GM23338 (cell line): ENCODE measurements at regions not wholly inside any gene's neighbourhood (a gene's known extent, or its start where the extent isn't known, plus 50 kb on each side); places are given as distances from the start of the nearest gene placed in this dataset.

ENCODE experiments used
- ATAC-seq: fragments of 200-7000 bp; cut with Tn5 transposase; 3 replicates; pipeline ENCODE4 v1.9.1; 2020
- DNase-seq: peaks from one replicate; pipeline ENCODE4 v3.0.0-alpha.2; 2015; ENCODE audit warnings: low spot score
- H2AFZ ChIP-seq: fragments of 200-600 bp; sonication (generic); 2 replicates; pipeline ENCODE4 v1.8.0; 2016; ENCODE audit warnings: antibody characterized with exemption, mild to moderate bottlenecking, moderate library complexity
- H3F3A ChIP-seq: fragments of 200-600 bp; sonication (generic); replicated peaks from 2 replicates; pipeline ENCODE4 v1.8.0; 2017; ENCODE audit warnings: antibody characterized with exemption, mixed run types, low read depth
- H3K27ac ChIP-seq: fragments of 200-600 bp; sonication (generic); 2 replicates; pipeline ENCODE4 v1.6.1; 2016; ENCODE audit warnings: low read depth
- H3K27me3 ChIP-seq: fragments of 200-600 bp; sonication (generic); 2 replicates; pipeline ENCODE4 v1.8.0; 2016; ENCODE audit warnings: mild to moderate bottlenecking, mixed run types, moderate library complexity; ENCODE audit not compliant: insufficient read depth
- H3K36me3 ChIP-seq: fragments of 200-600 bp; sonication (generic); 2 replicates; pipeline ENCODE4 v1.8.0; 2016; ENCODE audit warnings: mild to moderate bottlenecking; ENCODE audit not compliant: insufficient read depth
- H3K4me1 ChIP-seq: fragments of 200-600 bp; sonication (generic); 2 replicates; pipeline ENCODE4 v1.8.0; 2016; ENCODE audit warnings: mild to moderate bottlenecking, moderate library complexity; ENCODE audit not compliant: insufficient read depth
- H3K4me2 ChIP-seq: fragments of 200-600 bp; sonication (generic); 2 replicates; pipeline ENCODE4 v1.7.1; 2017; ENCODE audit warnings: mixed run types
- H3K4me3 ChIP-seq: fragments of 200-600 bp; sonication (generic); 2 replicates; pipeline ENCODE4 v1.6.1; 2016; ENCODE audit warnings: mixed run types
- H3K79me2 ChIP-seq: fragments of 200-600 bp; sonication (generic); replicated peaks from 2 replicates; pipeline ENCODE4 v1.8.0; 2017; ENCODE audit warnings: mild to moderate bottlenecking; ENCODE audit not compliant: insufficient read depth
- H3K9me2 ChIP-seq: fragments of 200-600 bp; sonication (generic); 2 replicates; pipeline ENCODE4 v1.8.0; 2017; ENCODE audit not compliant: insufficient read depth
- H4K20me1 ChIP-seq: fragments of 200-600 bp; sonication (generic); replicated peaks from 2 replicates; pipeline ENCODE4 v1.8.0; 2017; ENCODE audit warnings: mild to moderate bottlenecking; ENCODE audit not compliant: insufficient read depth
- H3K27ac Mint-ChIP-seq: 2 replicates; pipeline ENCODE4 v1.8.0; 2020; ENCODE audit warnings: inconsistent platforms, mild to moderate bottlenecking, moderate library complexity, mixed read lengths
- H3K27me3 Mint-ChIP-seq: 3 replicates; pipeline ENCODE4 v1.8.0; 2022; ENCODE audit warnings: low read depth, mild to moderate bottlenecking, moderate library complexity, mixed read lengths, inconsistent platforms; ENCODE audit not compliant: insufficient read depth, poor library complexity
- H3K36me3 Mint-ChIP-seq: 3 replicates; pipeline ENCODE4 v1.8.0; 2021; ENCODE audit warnings: low read depth, mild to moderate bottlenecking, inconsistent platforms, moderate library complexity, mixed read lengths
- H3K4me1 Mint-ChIP-seq: 3 replicates; pipeline ENCODE4 v1.8.0; 2020; ENCODE audit warnings: mild to moderate bottlenecking, inconsistent platforms, mixed read lengths
- H3K4me3 Mint-ChIP-seq: 3 replicates; pipeline ENCODE4 v1.8.0; 2021; ENCODE audit warnings: moderate library complexity, mild to moderate bottlenecking, inconsistent platforms, mixed read lengths
- H3K9me3 Mint-ChIP-seq: 3 replicates; pipeline ENCODE4 v1.8.0; 2020; ENCODE audit warnings: moderate library complexity, mild to moderate bottlenecking, inconsistent platforms, mixed read lengths
- CREB1 ChIP-seq: fragments of 250-450 bp; sonication (Bioruptor Pico); IDR thresholded peaks from 2 replicates; pipeline ENCODE4 v1.5.0; 2020; ENCODE audit warnings: low read depth, mild to moderate bottlenecking, moderate library complexity
- ETS1 ChIP-seq: IDR thresholded peaks from 2 replicates; pipeline ENCODE4 v1.6.1; 2016; ENCODE audit warnings: antibody characterized with exemption
- EZH2 ChIP-seq: fragments of 200-600 bp; sonication (generic); IDR thresholded peaks from one replicate; pipeline ENCODE4 v1.8.0; 2017; ENCODE audit warnings: antibody characterized with exemption, mild to moderate bottlenecking, low read depth; ENCODE audit not compliant: unreplicated experiment
- NANOG ChIP-seq: IDR thresholded peaks from 2 replicates; pipeline ENCODE4 v1.6.1; 2016; ENCODE audit warnings: antibody characterized with exemption, borderline replicate concordance
- POLR2AphosphoS5 ChIP-seq: IDR thresholded peaks from 2 replicates; pipeline ENCODE4 v1.6.1; 2016; ENCODE audit warnings: antibody characterized with exemption, low read depth
- REST ChIP-seq: IDR thresholded peaks from one replicate; pipeline ENCODE4 v1.6.1; 2018; ENCODE audit warnings: antibody characterized with exemption; ENCODE audit not compliant: unreplicated experiment
- STAT1 ChIP-seq: IDR thresholded peaks from one replicate; pipeline ENCODE4 v1.6.1; 2016; ENCODE audit warnings: antibody characterized with exemption; ENCODE audit not compliant: unreplicated experiment
- ZNF331 ChIP-seq: fragments of 250-450 bp; sonication (Bioruptor Pico); IDR thresholded peaks from 2 replicates; pipeline ENCODE4 v1.5.0; 2020; ENCODE audit warnings: low read depth, mild to moderate bottlenecking, moderate library complexity
- ZNF462 ChIP-seq: fragments of 250-450 bp; sonication (Bioruptor Pico); IDR thresholded peaks from 2 replicates; pipeline ENCODE4 v1.5.0; 2020; ENCODE audit warnings: mild to moderate bottlenecking, moderate library complexity
- TF ChIP-seq, protein P1 (sequence below), 2 experiments: fragments of 200-600 bp in 1 of 2; sonication (generic) in 1 of 2; conservative IDR thresholded peaks; 2 replicates each; pipeline versions ENCODE4 v1.5.1 to v1.6.1; 2016 to 2017; ENCODE audit warnings: antibody characterized with exemption in 2 of 2, low read depth in 2 of 2, mild to moderate bottlenecking in 2 of 2, moderate library complexity in 1 of 2

DNA sequence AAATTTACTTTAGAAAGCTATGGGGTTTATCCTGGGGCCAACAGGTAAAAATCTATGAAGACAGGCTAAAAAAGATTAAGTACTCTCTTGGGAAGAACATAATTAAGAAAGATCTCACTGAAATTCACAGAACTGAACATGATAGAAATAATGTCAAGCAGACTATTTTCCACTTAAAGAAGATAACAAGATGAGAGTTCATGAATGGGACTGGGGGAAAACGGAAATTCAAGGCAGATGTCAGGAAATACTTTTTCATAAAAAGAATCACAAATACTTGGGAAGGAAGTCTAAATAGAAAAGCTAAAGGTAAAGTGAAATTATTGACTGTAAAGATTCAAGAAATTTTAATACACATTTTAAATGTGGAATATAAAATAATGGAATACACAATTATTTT lies 737.6 kb downstream of the EPHA3 start (continued):
- TF ChIP-seq, protein P1, sequence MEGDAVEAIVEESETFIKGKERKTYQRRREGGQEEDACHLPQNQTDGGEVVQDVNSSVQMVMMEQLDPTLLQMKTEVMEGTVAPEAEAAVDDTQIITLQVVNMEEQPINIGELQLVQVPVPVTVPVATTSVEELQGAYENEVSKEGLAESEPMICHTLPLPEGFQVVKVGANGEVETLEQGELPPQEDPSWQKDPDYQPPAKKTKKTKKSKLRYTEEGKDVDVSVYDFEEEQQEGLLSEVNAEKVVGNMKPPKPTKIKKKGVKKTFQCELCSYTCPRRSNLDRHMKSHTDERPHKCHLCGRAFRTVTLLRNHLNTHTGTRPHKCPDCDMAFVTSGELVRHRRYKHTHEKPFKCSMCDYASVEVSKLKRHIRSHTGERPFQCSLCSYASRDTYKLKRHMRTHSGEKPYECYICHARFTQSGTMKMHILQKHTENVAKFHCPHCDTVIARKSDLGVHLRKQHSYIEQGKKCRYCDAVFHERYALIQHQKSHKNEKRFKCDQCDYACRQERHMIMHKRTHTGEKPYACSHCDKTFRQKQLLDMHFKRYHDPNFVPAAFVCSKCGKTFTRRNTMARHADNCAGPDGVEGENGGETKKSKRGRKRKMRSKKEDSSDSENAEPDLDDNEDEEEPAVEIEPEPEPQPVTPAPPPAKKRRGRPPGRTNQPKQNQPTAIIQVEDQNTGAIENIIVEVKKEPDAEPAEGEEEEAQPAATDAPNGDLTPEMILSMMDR (conservative IDR thresholded peaks at IDR 0.05; ENCODE audit: low read depth in 2 of 2), result no peak
- no peak for TF ChIP-seq NANOG
- no peak for TF ChIP-seq ZNF331

DNA sequence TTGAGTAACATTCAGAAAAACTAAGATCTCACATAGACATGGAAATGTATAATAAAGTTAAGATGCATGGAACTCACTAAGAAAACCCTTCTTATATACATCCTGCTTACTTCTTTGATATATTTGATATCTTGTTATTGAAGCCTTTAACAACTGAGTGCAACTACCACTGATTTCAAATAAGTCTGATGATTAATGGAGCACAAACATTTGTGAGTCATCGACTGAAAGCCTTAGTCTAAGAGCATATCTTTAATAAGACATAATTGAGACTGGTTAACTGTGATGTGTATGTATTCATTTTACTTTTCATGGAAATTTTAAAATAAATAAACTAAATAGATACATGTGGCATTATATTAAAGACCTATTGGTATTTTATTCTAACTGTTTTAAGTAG lies 740.5 kb downstream of the EPHA3 start:
- Histone ChIP-seq H3F3A (no peaks in the 10 kb centered on the region), H3K27ac (no peak overlapping the region), H3K4me1 (no peaks in the 10 kb centered on the region), H3K79me2 (no peaks in the 10 kb centered on the region), H3K36me3 (no peaks in the 10 kb centered on the region), H3K27me3 (no peaks in the 10 kb centered on the region), H3K9me2 (no peaks in the 10 kb centered on the region), H3K4me2 (no peak overlapping the region), H4K20me1 (no peaks in the 10 kb centered on the region), H2AFZ (no peak overlapping the region), H3K4me3 (no peak overlapping the region)
- DNase-seq (no peak), ATAC-seq (no peak)
- Mint-ChIP-seq H3K4me1 (peaks cover 8% of the 10 kb centered on the region; the same call in 2 of the 3 replicates), H3K9me3 (no peaks in the 10 kb centered on the region; the same call in 2 of the 3 replicates), H3K27ac (no peak overlapping the region), H3K36me3 (no peaks in the 10 kb centered on the region), H3K4me3 (no peak overlapping the region), H3K27me3 (no peaks in the 10 kb centered on the region)
- TF ChIP-seq POLR2AphosphoS5 (no peak), STAT1 (no peak), ZNF462 (CRISPR knock-in tag) (no peak), CREB1 (no peak), ETS1 (no peak), EZH2 (no peak), REST (no peak)
- TF ChIP-seq, protein P1 (conservative IDR thresholded peaks at IDR 0.05; ENCODE audit: low read depth in 2 of 2), result no peak
